GM23338 (cell line): ENCODE measurements at regions not wholly inside any gene's neighbourhood (a gene's known extent, or its start where the extent isn't known, plus 50 kb on each side); places are given as distances from the start of the nearest gene placed in this dataset.

Experiments
- ATAC-seq: fragments of 200-7000 bp; cut with Tn5 transposase; 3 replicates; pipeline ENCODE4 v1.9.1; 2020
- DNase-seq: peaks from one replicate; pipeline ENCODE4 v3.0.0-alpha.2; 2015; ENCODE audit warnings: low spot score
- H2AFZ ChIP-seq: fragments of 200-600 bp; sonication (generic); 2 replicates; pipeline ENCODE4 v1.8.0; 2016; ENCODE audit warnings: antibody characterized with exemption, mild to moderate bottlenecking, moderate library complexity
- H3F3A ChIP-seq: fragments of 200-600 bp; sonication (generic); replicated peaks from 2 replicates; pipeline ENCODE4 v1.8.0; 2017; ENCODE audit warnings: antibody characterized with exemption, mixed run types, low read depth
- H3K27ac ChIP-seq: fragments of 200-600 bp; sonication (generic); 2 replicates; pipeline ENCODE4 v1.6.1; 2016; ENCODE audit warnings: low read depth
- H3K27me3 ChIP-seq: fragments of 200-600 bp; sonication (generic); 2 replicates; pipeline ENCODE4 v1.8.0; 2016; ENCODE audit warnings: mild to moderate bottlenecking, mixed run types, moderate library complexity; ENCODE audit not compliant: insufficient read depth
- H3K36me3 ChIP-seq: fragments of 200-600 bp; sonication (generic); 2 replicates; pipeline ENCODE4 v1.8.0; 2016; ENCODE audit warnings: mild to moderate bottlenecking; ENCODE audit not compliant: insufficient read depth
- H3K4me1 ChIP-seq: fragments of 200-600 bp; sonication (generic); 2 replicates; pipeline ENCODE4 v1.8.0; 2016; ENCODE audit warnings: mild to moderate bottlenecking, moderate library complexity; ENCODE audit not compliant: insufficient read depth
- H3K4me2 ChIP-seq: fragments of 200-600 bp; sonication (generic); 2 replicates; pipeline ENCODE4 v1.7.1; 2017; ENCODE audit warnings: mixed run types
- H3K4me3 ChIP-seq: fragments of 200-600 bp; sonication (generic); 2 replicates; pipeline ENCODE4 v1.6.1; 2016; ENCODE audit warnings: mixed run types
- H3K79me2 ChIP-seq: fragments of 200-600 bp; sonication (generic); replicated peaks from 2 replicates; pipeline ENCODE4 v1.8.0; 2017; ENCODE audit warnings: mild to moderate bottlenecking; ENCODE audit not compliant: insufficient read depth
- H3K9me2 ChIP-seq: fragments of 200-600 bp; sonication (generic); 2 replicates; pipeline ENCODE4 v1.8.0; 2017; ENCODE audit not compliant: insufficient read depth
- H4K20me1 ChIP-seq: fragments of 200-600 bp; sonication (generic); replicated peaks from 2 replicates; pipeline ENCODE4 v1.8.0; 2017; ENCODE audit warnings: mild to moderate bottlenecking; ENCODE audit not compliant: insufficient read depth
- H3K27ac Mint-ChIP-seq: 2 replicates; pipeline ENCODE4 v1.8.0; 2020; ENCODE audit warnings: inconsistent platforms, mild to moderate bottlenecking, moderate library complexity, mixed read lengths
- H3K27me3 Mint-ChIP-seq: 3 replicates; pipeline ENCODE4 v1.8.0; 2022; ENCODE audit warnings: low read depth, mild to moderate bottlenecking, moderate library complexity, mixed read lengths, inconsistent platforms; ENCODE audit not compliant: insufficient read depth, poor library complexity
- H3K36me3 Mint-ChIP-seq: 3 replicates; pipeline ENCODE4 v1.8.0; 2021; ENCODE audit warnings: low read depth, mild to moderate bottlenecking, inconsistent platforms, moderate library complexity, mixed read lengths
- H3K4me1 Mint-ChIP-seq: 3 replicates; pipeline ENCODE4 v1.8.0; 2020; ENCODE audit warnings: mild to moderate bottlenecking, inconsistent platforms, mixed read lengths
- H3K4me3 Mint-ChIP-seq: 3 replicates; pipeline ENCODE4 v1.8.0; 2021; ENCODE audit warnings: moderate library complexity, mild to moderate bottlenecking, inconsistent platforms, mixed read lengths
- H3K9me3 Mint-ChIP-seq: 3 replicates; pipeline ENCODE4 v1.8.0; 2020; ENCODE audit warnings: moderate library complexity, mild to moderate bottlenecking, inconsistent platforms, mixed read lengths
- CREB1 ChIP-seq: fragments of 250-450 bp; sonication (Bioruptor Pico); IDR thresholded peaks from 2 replicates; pipeline ENCODE4 v1.5.0; 2020; ENCODE audit warnings: low read depth, mild to moderate bottlenecking, moderate library complexity
- EZH2 ChIP-seq: fragments of 200-600 bp; sonication (generic); IDR thresholded peaks from one replicate; pipeline ENCODE4 v1.8.0; 2017; ENCODE audit warnings: antibody characterized with exemption, mild to moderate bottlenecking, low read depth; ENCODE audit not compliant: unreplicated experiment
- EZH2phosphoT487 ChIP-seq: fragments of 200-600 bp; sonication (generic); IDR thresholded peaks from one replicate; pipeline ENCODE4 v1.8.1; 2018; ENCODE audit warnings: antibody characterized with exemption; ENCODE audit not compliant: unreplicated experiment
- JUNB ChIP-seq: IDR thresholded peaks from one replicate; pipeline ENCODE4 v1.6.1; 2016; ENCODE audit warnings: antibody characterized with exemption; ENCODE audit not compliant: unreplicated experiment
- NANOG ChIP-seq: IDR thresholded peaks from 2 replicates; pipeline ENCODE4 v1.6.1; 2016; ENCODE audit warnings: antibody characterized with exemption, borderline replicate concordance
- POLR2AphosphoS5 ChIP-seq: IDR thresholded peaks from 2 replicates; pipeline ENCODE4 v1.6.1; 2016; ENCODE audit warnings: antibody characterized with exemption, low read depth
- STAT1 ChIP-seq: IDR thresholded peaks from one replicate; pipeline ENCODE4 v1.6.1; 2016; ENCODE audit warnings: antibody characterized with exemption; ENCODE audit not compliant: unreplicated experiment
- ZNF114 ChIP-seq: fragments of 250-450 bp; sonication (Bioruptor Pico); IDR thresholded peaks from 2 replicates; pipeline ENCODE4 v1.5.0; 2020; ENCODE audit warnings: mild to moderate bottlenecking, moderate library complexity
- ZNF331 ChIP-seq: fragments of 250-450 bp; sonication (Bioruptor Pico); IDR thresholded peaks from 2 replicates; pipeline ENCODE4 v1.5.0; 2020; ENCODE audit warnings: low read depth, mild to moderate bottlenecking, moderate library complexity
- TF ChIP-seq, protein P1 (sequence below): IDR thresholded peaks from 2 replicates; pipeline ENCODE4 v1.6.1; 2016; ENCODE audit warnings: antibody characterized with exemption
- TF ChIP-seq, protein P2 (sequence below), 2 experiments: fragments of 200-600 bp in 1 of 2; sonication (generic) in 1 of 2; conservative IDR thresholded peaks; 2 replicates each; pipeline versions ENCODE4 v1.5.1 to v1.6.1; 2016 to 2017; ENCODE audit warnings: antibody characterized with exemption in 2 of 2, low read depth in 2 of 2, mild to moderate bottlenecking in 2 of 2, moderate library complexity in 1 of 2
- TF ChIP-seq, protein P3 (sequence below): fragments of 250-450 bp; sonication (Bioruptor Pico); IDR thresholded peaks from 2 replicates; pipeline ENCODE4 v1.5.0; 2020; ENCODE audit warnings: mild to moderate bottlenecking, moderate library complexity

DNA sequence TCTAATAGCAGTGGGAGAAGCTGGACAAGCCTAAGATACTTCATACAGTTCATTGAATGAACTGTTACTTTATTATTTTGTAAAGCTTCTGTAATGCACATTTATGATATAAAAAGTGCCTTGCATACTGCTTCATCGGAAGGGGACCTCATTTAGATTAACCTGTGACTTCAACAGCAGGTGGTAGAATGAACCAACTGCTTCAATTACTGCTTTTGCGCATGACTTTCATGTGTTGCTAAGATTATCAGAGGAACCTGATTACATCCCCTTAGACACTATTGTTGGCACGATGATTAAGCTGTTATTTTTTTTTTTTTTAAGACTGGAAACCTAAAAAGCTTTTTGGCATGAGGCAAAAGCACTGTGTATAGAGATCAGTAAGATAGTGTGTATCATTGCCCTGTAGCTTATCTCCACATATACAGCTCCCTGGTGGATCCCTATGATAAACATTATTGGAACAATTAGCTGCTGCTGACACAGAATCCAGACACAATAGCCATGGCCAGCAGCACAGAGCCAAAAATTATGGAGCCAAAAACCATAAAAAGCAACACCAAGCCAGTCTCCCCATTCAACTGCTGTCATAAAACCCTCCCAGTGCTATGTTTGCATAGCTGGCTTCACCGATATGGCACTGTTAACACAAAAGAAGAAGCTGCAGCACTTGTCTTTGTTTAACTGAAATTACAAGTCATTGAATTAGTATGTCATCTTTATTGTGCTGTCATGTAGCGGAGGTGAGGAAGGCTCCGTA lies 731.6 kb upstream of the MMS22L start (continued):
- TF ChIP-seq, protein P1, sequence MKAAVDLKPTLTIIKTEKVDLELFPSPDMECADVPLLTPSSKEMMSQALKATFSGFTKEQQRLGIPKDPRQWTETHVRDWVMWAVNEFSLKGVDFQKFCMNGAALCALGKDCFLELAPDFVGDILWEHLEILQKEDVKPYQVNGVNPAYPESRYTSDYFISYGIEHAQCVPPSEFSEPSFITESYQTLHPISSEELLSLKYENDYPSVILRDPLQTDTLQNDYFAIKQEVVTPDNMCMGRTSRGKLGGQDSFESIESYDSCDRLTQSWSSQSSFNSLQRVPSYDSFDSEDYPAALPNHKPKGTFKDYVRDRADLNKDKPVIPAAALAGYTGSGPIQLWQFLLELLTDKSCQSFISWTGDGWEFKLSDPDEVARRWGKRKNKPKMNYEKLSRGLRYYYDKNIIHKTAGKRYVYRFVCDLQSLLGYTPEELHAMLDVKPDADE = no peak
- TF ChIP-seq EZH2phosphoT487 (no peak), JUNB (no peak), STAT1 (no peak), CREB1 (CRISPR knock-in tag) (no peak), NANOG (no peak), ZNF114 (CRISPR knock-in tag) (no peak)

DNA sequence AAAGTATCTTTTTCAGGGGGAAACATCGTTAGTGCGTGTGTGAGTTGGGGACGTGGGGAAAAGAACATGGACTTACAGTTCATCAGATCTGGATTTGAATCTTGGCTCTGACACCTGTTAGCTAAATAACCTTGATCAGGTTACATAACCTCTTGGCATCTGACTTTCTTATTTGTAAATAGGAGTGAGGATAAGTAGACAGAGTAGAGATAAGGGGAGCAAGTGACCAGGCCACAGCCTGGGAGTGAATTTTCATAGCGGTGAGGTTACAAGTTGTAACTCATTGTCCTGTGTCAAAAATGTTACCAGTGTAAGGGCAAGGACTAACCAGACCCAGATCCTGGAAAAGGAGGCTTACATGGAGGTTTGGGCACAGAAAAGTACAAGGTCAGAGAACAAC lies 733.5 kb upstream of the MMS22L start:
- no peaks in the 10 kb centered on the region for H3K79me2 ChIP-seq
- no peaks in the 10 kb centered on the region for H3K9me2 ChIP-seq
- peaks cover 30% of the 10 kb centered on the region for H3K4me1 Mint-ChIP-seq
- no peaks in the 10 kb centered on the region for H3K36me3 Mint-ChIP-seq
- H2AFZ ChIP-seq = no peak overlapping the region
- H3K9me3 Mint-ChIP-seq = no peaks in the 10 kb centered on the region
- peak overlapping the region; percentile 20; the same call in 1 of the 2 replicates for H3K27ac Mint-ChIP-seq
- H3F3A ChIP-seq = no peaks in the 10 kb centered on the region
- H4K20me1 ChIP-seq = no peaks in the 10 kb centered on the region
- H3K27me3 ChIP-seq = no peaks in the 10 kb centered on the region
- H3K4me3 ChIP-seq = no peak overlapping the region
- H3K4me3 Mint-ChIP-seq = no peak overlapping the region
- ATAC-seq (no peak), DNase-seq (no peak)
- no peak overlapping the region for H3K4me2 ChIP-seq
- no peaks in the 10 kb centered on the region for H3K36me3 ChIP-seq
- H3K27me3 Mint-ChIP-seq = no peaks in the 10 kb centered on the region
- H3K4me1 ChIP-seq = peaks cover 32% of the 10 kb centered on the region
- H3K27ac ChIP-seq = peak overlapping the region; percentile 24; the same call in 1 of the 2 replicates
- TF ChIP-seq POLR2AphosphoS5 (no peak), ZNF331 (CRISPR knock-in tag) (no peak), CREB1 (CRISPR knock-in tag) (no peak), EZH2 (no peak), JUNB (no peak), STAT1 (no peak), NANOG (no peak), EZH2phosphoT487 (no peak)
- TF ChIP-seq, protein P2, sequence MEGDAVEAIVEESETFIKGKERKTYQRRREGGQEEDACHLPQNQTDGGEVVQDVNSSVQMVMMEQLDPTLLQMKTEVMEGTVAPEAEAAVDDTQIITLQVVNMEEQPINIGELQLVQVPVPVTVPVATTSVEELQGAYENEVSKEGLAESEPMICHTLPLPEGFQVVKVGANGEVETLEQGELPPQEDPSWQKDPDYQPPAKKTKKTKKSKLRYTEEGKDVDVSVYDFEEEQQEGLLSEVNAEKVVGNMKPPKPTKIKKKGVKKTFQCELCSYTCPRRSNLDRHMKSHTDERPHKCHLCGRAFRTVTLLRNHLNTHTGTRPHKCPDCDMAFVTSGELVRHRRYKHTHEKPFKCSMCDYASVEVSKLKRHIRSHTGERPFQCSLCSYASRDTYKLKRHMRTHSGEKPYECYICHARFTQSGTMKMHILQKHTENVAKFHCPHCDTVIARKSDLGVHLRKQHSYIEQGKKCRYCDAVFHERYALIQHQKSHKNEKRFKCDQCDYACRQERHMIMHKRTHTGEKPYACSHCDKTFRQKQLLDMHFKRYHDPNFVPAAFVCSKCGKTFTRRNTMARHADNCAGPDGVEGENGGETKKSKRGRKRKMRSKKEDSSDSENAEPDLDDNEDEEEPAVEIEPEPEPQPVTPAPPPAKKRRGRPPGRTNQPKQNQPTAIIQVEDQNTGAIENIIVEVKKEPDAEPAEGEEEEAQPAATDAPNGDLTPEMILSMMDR (conservative IDR thresholded peaks at IDR 0.05; ENCODE audit: low read depth in 2 of 2) = no peak
- TF ChIP-seq, protein P1 = no peak
- TF ChIP-seq, protein P3, sequence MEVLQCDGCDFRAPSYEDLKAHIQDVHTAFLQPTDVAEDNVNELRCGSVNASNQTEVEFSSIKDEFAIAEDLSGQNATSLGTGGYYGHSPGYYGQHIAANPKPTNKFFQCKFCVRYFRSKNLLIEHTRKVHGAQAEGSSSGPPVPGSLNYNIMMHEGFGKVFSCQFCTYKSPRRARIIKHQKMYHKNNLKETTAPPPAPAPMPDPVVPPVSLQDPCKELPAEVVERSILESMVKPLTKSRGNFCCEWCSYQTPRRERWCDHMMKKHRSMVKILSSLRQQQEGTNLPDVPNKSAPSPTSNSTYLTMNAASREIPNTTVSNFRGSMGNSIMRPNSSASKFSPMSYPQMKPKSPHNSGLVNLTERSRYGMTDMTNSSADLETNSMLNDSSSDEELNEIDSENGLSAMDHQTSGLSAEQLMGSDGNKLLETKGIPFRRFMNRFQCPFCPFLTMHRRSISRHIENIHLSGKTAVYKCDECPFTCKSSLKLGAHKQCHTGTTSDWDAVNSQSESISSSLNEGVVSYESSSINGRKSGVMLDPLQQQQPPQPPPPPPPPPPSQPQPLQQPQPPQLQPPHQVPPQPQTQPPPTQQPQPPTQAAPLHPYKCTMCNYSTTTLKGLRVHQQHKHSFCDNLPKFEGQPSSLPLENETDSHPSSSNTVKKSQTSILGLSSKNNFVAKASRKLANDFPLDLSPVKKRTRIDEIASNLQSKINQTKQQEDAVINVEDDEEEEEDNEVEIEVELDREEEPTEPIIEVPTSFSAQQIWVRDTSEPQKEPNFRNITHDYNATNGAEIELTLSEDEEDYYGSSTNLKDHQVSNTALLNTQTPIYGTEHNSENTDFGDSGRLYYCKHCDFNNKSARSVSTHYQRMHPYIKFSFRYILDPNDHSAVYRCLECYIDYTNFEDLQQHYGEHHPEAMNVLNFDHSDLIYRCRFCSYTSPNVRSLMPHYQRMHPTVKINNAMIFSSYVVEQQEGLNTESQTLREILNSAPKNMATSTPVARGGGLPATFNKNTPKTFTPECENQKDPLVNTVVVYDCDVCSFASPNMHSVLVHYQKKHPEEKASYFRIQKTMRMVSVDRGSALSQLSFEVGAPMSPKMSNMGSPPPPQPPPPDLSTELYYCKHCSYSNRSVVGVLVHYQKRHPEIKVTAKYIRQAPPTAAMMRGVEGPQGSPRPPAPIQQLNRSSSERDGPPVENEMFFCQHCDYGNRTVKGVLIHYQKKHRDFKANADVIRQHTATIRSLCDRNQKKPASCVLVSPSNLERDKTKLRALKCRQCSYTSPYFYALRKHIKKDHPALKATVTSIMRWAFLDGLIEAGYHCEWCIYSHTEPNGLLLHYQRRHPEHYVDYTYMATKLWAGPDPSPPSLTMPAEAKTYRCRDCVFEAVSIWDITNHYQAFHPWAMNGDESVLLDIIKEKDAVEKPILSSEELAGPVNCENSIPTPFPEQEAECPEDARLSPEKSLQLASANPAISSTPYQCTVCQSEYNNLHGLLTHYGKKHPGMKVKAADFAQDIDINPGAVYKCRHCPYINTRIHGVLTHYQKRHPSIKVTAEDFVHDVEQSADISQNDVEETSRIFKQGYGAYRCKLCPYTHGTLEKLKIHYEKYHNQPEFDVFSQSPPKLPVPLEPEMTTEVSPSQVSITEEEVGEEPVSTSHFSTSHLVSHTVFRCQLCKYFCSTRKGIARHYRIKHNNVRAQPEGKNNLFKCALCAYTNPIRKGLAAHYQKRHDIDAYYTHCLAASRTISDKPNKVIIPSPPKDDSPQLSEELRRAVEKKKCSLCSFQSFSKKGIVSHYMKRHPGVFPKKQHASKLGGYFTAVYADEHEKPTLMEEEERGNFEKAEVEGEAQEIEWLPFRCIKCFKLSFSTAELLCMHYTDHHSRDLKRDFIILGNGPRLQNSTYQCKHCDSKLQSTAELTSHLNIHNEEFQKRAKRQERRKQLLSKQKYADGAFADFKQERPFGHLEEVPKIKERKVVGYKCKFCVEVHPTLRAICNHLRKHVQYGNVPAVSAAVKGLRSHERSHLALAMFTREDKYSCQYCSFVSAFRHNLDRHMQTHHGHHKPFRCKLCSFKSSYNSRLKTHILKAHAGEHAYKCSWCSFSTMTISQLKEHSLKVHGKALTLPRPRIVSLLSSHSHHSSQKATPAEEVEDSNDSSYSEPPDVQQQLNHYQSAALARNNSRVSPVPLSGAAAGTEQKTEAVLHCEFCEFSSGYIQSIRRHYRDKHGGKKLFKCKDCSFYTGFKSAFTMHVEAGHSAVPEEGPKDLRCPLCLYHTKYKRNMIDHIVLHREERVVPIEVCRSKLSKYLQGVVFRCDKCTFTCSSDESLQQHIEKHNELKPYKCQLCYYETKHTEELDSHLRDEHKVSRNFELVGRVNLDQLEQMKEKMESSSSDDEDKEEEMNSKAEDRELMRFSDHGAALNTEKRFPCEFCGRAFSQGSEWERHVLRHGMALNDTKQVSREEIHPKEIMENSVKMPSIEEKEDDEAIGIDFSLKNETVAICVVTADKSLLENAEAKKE = no peak
